WTC11 (cell line): ENCODE measurements at regions not wholly inside any gene's neighbourhood (a gene's known extent, or its start where the extent isn't known, plus 50 kb on each side); places are given as distances from the start of the nearest gene placed in this dataset.

Experiments used
- ATAC-seq: fragments of 200-7000 bp; cut with Tn5 transposase; 2 replicates; pipeline ENCODE4 v1.10.0; 2021; ENCODE audit warnings: mild to moderate bottlenecking, moderate library complexity
- CTCF ChIA-PET: fragments of 300-600 bp; sonication (Branson Sonifier 250); formaldehyde crosslinking; loops from one replicate; lab custom pipeline; 2021; ENCODE audit warnings: antibody characterized with exemption; lab: Charles Lee
- POLR2A ChIA-PET: fragments of 350-600 bp; sonication (Branson Sonifier 250); formaldehyde crosslinking; loops from one replicate; lab custom pipeline; 2021; ENCODE audit warnings: antibody characterized with exemption; lab: Charles Lee
- DNase-seq: peaks from one replicate; pipeline ENCODE4 v3.0.0; 2021; ENCODE audit warnings: low spot score
- H3K27ac Mint-ChIP-seq: 2 replicates; pipeline ENCODE4 v1.8.0; 2021; ENCODE audit warnings: mixed read lengths
- H3K27me3 Mint-ChIP-seq: 2 replicates; pipeline ENCODE4 v1.8.0; 2021; ENCODE audit warnings: low read depth, mild to moderate bottlenecking, moderate library complexity, mixed read lengths
- H3K36me3 Mint-ChIP-seq: 2 replicates; pipeline ENCODE4 v1.8.0; 2021; ENCODE audit warnings: mixed read lengths
- H3K4me1 Mint-ChIP-seq: 2 replicates; pipeline ENCODE4 v1.8.0; 2022; ENCODE audit warnings: mixed read lengths
- H3K4me3 Mint-ChIP-seq: 2 replicates; pipeline ENCODE4 v1.8.0; 2021; ENCODE audit warnings: mild to moderate bottlenecking, moderate library complexity, mixed read lengths
- H3K9me3 Mint-ChIP-seq: 2 replicates; pipeline ENCODE4 v1.8.0; 2021; ENCODE audit warnings: mixed read lengths
- ELF4 ChIP-seq: sonication (generic); formaldehyde crosslinking; IDR thresholded peaks from 2 replicates; pipeline ENCODE4 v1.8.1; 2022; ENCODE audit warnings: low read depth, mild to moderate bottlenecking, moderate library complexity, missing genetic modification reagents
- ETV6 ChIP-seq: sonication (generic); formaldehyde crosslinking; IDR thresholded peaks from 2 replicates; pipeline ENCODE4 v1.8.1; 2022; ENCODE audit warnings: mild to moderate bottlenecking, missing genetic modification reagents
- IRF2 ChIP-seq: sonication (generic); formaldehyde crosslinking; IDR thresholded peaks from 2 replicates; pipeline ENCODE4 v1.8.0; 2022; ENCODE audit warnings: low read depth, missing genetic modification reagents, borderline replicate concordance
- MYBL2 ChIP-seq: sonication (generic); formaldehyde crosslinking; IDR thresholded peaks from 2 replicates; pipeline ENCODE4 v1.8.1; 2023; ENCODE audit warnings: mild to moderate bottlenecking, moderate library complexity, missing genetic modification reagents
- NFE2L1 ChIP-seq: sonication (generic); formaldehyde crosslinking; IDR thresholded peaks from 2 replicates; pipeline ENCODE4 v1.8.1; 2023; ENCODE audit warnings: missing genetic modification reagents
- NFYB ChIP-seq: sonication (generic); formaldehyde crosslinking; conservative IDR thresholded peaks from 2 replicates; pipeline ENCODE4 v1.8.0; 2022; ENCODE audit warnings: low read depth, missing genetic modification reagents
- NR3C1 ChIP-seq: sonication (generic); formaldehyde crosslinking; conservative IDR thresholded peaks from 2 replicates; pipeline ENCODE4 v1.8.1; 2023; ENCODE audit warnings: low read depth, mild to moderate bottlenecking, missing genetic modification reagents
- RORB ChIP-seq: fragments of 250-450 bp; sonication (Bioruptor Pico); IDR thresholded peaks from 2 replicates; pipeline ENCODE4 v1.9.0; 2021; ENCODE audit warnings: mild to moderate bottlenecking
- SMAD3 ChIP-seq: sonication (generic); formaldehyde crosslinking; IDR thresholded peaks from 2 replicates; pipeline ENCODE4 v1.8.0; 2022; ENCODE audit warnings: missing genetic modification reagents, mild to moderate bottlenecking, borderline replicate concordance
- SOX15 ChIP-seq: fragments of 250-450 bp; sonication (Bioruptor Pico); IDR thresholded peaks from 2 replicates; pipeline ENCODE4 v1.9.0; 2021; ENCODE audit warnings: mild to moderate bottlenecking
- TCF7 ChIP-seq: sonication (generic); formaldehyde crosslinking; IDR thresholded peaks from 2 replicates; pipeline ENCODE4 v1.8.0; 2022; ENCODE audit warnings: mild to moderate bottlenecking, low read depth, missing genetic modification reagents, moderate library complexity
- ZBTB21 ChIP-seq: sonication (generic); formaldehyde crosslinking; IDR thresholded peaks from 2 replicates; pipeline ENCODE4 v1.8.1; 2023; ENCODE audit warnings: mild to moderate bottlenecking, missing genetic modification reagents, borderline replicate concordance
- ZNF138 ChIP-seq: sonication (generic); formaldehyde crosslinking; conservative IDR thresholded peaks from 2 replicates; pipeline ENCODE4 v1.8.1; 2022; ENCODE audit warnings: mild to moderate bottlenecking, moderate library complexity, missing genetic modification reagents
- ZNF219 ChIP-seq: sonication (generic); formaldehyde crosslinking; IDR thresholded peaks from 2 replicates; pipeline ENCODE4 v1.8.0; 2023; ENCODE audit warnings: missing genetic modification reagents, mild to moderate bottlenecking, borderline replicate concordance
- ZNF232 ChIP-seq: sonication (generic); formaldehyde crosslinking; IDR thresholded peaks from 2 replicates; pipeline ENCODE4 v1.8.0; 2022; ENCODE audit warnings: mild to moderate bottlenecking, missing genetic modification reagents
- ZNF317 ChIP-seq: sonication (generic); formaldehyde crosslinking; IDR thresholded peaks from 2 replicates; pipeline ENCODE4 v1.8.1; 2023; ENCODE audit warnings: low read depth, mild to moderate bottlenecking, moderate library complexity, missing genetic modification reagents, borderline replicate concordance
- ZNF416 ChIP-seq: fragments of 250-450 bp; sonication (Bioruptor Pico); IDR thresholded peaks from 2 replicates; pipeline ENCODE4 v1.9.0; 2021; ENCODE audit warnings: mild to moderate bottlenecking, inconsistent platforms
- ZNF423 ChIP-seq: fragments of 250-450 bp; sonication (Bioruptor Pico); IDR thresholded peaks from 2 replicates; pipeline ENCODE4 v2.1.2; 2022; ENCODE audit warnings: mild to moderate bottlenecking, moderate library complexity
- ZNF671 ChIP-seq: fragments of 250-450 bp; sonication (Bioruptor Pico); IDR thresholded peaks from 2 replicates; pipeline ENCODE4 v1.8.0; 2021; ENCODE audit warnings: mild to moderate bottlenecking
- TF ChIP-seq, protein P1 (sequence below): sonication (generic); formaldehyde crosslinking; IDR thresholded peaks from 2 replicates; pipeline ENCODE4 v1.8.0; 2023; ENCODE audit warnings: missing genetic modification reagents
- TF ChIP-seq, protein P2 (sequence below): fragments of 250-450 bp; sonication (Bioruptor Pico); IDR thresholded peaks from 2 replicates; pipeline ENCODE4 v2.1.2; 2022; ENCODE audit warnings: mild to moderate bottlenecking, moderate library complexity
- TF ChIP-seq, protein P3 (sequence below): sonication (generic); formaldehyde crosslinking; IDR thresholded peaks from 2 replicates; pipeline ENCODE4 v1.8.0; 2022; ENCODE audit warnings: missing genetic modification reagents
- TF ChIP-seq, protein P4 (sequence below): fragments of 250-450 bp; sonication (Bioruptor Pico); IDR thresholded peaks from 2 replicates; pipeline ENCODE4 v1.8.0; 2021; ENCODE audit warnings: mild to moderate bottlenecking
- TF ChIP-seq, protein P5 (sequence below): sonication (generic); formaldehyde crosslinking; IDR thresholded peaks from 2 replicates; pipeline ENCODE4 v1.8.1; 2022; ENCODE audit warnings: missing genetic modification reagents, borderline replicate concordance

DNA sequence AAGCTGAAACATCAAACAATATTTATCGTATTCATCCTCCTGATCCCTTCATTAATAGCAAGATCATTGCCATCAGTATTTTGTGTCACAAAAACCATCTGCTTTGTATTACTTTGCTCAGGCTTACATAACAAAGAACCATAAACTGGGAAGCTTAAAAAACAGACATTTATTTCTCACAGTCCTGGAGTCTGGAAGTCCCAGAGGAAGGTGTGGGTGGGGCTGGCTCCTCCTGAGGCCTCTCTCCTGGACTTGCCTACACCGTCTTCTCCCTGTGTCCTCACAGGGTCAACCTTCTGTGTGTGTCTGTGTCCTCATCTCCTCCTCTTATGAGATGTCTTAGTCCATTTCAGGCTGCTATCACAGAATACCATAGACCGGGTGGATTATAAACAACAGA, 61.3 kb upstream of the MXRA5 start:
- peaks cover 10% of the 10 kb centered on the region for H3K9me3 Mint-ChIP-seq
- no peaks in the 10 kb centered on the region for H3K27me3 Mint-ChIP-seq
- no peak for DNase-seq
- ATAC-seq: no peak
- TF ChIP-seq ZNF317 (no peak), ELF4 (CRISPR knock-in tag) (no peak), TCF7 (CRISPR knock-in tag) (no peak), NFYB (CRISPR knock-in tag) (no peak), SOX15 (CRISPR knock-in tag) (no peak), IRF2 (CRISPR knock-in tag) (no peak), ZNF219 (CRISPR knock-in tag) (no peak), ZNF416 (CRISPR knock-in tag) (no peak), ZNF671 (CRISPR knock-in tag) (no peak), SMAD3 (CRISPR knock-in tag) (no peak), ZNF232 (CRISPR knock-in tag) (no peak), NFE2L1 (CRISPR knock-in tag) (no peak), ZNF423 (CRISPR knock-in tag) (no peak), ZBTB21 (CRISPR knock-in tag) (no peak), RORB (no peak), ETV6 (CRISPR knock-in tag) (no peak)
- TF ChIP-seq, protein P1, sequence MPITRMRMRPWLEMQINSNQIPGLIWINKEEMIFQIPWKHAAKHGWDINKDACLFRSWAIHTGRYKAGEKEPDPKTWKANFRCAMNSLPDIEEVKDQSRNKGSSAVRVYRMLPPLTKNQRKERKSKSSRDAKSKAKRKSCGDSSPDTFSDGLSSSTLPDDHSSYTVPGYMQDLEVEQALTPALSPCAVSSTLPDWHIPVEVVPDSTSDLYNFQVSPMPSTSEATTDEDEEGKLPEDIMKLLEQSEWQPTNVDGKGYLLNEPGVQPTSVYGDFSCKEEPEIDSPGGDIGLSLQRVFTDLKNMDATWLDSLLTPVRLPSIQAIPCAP (CRISPR knock-in tag): no peak
- TF ChIP-seq, protein P2, sequence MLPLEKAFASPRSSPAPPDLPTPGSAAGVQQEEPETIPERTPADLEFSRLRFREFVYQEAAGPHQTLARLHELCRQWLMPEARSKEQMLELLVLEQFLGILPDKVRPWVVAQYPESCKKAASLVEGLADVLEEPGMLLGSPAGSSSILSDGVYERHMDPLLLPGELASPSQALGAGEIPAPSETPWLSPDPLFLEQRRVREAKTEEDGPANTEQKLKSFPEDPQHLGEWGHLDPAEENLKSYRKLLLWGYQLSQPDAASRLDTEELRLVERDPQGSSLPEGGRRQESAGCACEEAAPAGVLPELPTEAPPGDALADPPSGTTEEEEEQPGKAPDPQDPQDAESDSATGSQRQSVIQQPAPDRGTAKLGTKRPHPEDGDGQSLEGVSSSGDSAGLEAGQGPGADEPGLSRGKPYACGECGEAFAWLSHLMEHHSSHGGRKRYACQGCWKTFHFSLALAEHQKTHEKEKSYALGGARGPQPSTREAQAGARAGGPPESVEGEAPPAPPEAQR (CRISPR knock-in tag): no peak
- TF ChIP-seq, protein P3, sequence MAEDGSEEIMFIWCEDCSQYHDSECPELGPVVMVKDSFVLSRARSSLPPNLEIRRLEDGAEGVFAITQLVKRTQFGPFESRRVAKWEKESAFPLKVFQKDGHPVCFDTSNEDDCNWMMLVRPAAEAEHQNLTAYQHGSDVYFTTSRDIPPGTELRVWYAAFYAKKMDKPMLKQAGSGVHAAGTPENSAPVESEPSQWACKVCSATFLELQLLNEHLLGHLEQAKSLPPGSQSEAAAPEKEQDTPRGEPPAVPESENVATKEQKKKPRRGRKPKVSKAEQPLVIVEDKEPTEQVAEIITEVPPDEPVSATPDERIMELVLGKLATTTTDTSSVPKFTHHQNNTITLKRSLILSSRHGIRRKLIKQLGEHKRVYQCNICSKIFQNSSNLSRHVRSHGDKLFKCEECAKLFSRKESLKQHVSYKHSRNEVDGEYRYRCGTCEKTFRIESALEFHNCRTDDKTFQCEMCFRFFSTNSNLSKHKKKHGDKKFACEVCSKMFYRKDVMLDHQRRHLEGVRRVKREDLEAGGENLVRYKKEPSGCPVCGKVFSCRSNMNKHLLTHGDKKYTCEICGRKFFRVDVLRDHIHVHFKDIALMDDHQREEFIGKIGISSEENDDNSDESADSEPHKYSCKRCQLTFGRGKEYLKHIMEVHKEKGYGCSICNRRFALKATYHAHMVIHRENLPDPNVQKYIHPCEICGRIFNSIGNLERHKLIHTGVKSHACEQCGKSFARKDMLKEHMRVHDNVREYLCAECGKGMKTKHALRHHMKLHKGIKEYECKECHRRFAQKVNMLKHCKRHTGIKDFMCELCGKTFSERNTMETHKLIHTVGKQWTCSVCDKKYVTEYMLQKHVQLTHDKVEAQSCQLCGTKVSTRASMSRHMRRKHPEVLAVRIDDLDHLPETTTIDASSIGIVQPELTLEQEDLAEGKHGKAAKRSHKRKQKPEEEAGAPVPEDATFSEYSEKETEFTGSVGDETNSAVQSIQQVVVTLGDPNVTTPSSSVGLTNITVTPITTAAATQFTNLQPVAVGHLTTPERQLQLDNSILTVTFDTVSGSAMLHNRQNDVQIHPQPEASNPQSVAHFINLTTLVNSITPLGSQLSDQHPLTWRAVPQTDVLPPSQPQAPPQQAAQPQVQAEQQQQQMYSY (CRISPR knock-in tag): no peak
- TF ChIP-seq, protein P4, sequence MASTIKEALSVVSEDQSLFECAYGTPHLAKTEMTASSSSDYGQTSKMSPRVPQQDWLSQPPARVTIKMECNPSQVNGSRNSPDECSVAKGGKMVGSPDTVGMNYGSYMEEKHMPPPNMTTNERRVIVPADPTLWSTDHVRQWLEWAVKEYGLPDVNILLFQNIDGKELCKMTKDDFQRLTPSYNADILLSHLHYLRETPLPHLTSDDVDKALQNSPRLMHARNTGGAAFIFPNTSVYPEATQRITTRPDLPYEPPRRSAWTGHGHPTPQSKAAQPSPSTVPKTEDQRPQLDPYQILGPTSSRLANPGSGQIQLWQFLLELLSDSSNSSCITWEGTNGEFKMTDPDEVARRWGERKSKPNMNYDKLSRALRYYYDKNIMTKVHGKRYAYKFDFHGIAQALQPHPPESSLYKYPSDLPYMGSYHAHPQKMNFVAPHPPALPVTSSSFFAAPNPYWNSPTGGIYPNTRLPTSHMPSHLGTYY (CRISPR knock-in tag): no peak
- TF ChIP-seq, all 79 proteins: peak for 0
- H3K4me1 Mint-ChIP-seq: no peaks in the 10 kb centered on the region
- H3K27ac Mint-ChIP-seq: no peak overlapping the region
- POLR2A ChIA-PET: no interaction called here
- H3K4me3 Mint-ChIP-seq: no peak overlapping the region
- CTCF ChIA-PET: no interaction called here
- no peaks in the 10 kb centered on the region for H3K36me3 Mint-ChIP-seq

DNA sequence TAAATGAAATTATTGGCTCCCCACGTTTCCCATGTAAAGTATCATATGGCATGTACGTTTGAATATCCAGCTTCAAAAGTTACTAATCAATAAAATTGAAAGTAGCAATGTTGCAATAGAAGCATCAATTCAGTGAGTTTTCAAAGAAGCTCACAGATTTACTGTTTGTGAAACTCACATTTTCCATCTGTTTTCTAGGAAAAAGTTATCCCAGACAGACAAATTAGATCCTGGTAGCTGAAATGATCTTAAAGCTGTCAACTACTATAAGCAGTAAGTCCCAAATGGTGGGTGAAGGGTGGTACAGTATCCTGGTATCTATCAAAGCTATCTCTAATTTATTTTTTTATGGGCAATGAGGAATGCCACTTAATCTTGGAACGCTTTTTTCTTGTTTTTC, 60.7 kb upstream of the MXRA5 start:
- no peak for ATAC-seq
- Mint-ChIP-seq H3K4me1 (no peaks in the 10 kb centered on the region), H3K9me3 (peaks cover 12% of the 10 kb centered on the region), H3K36me3 (no peaks in the 10 kb centered on the region), H3K4me3 (no peak overlapping the region), H3K27ac (no peak overlapping the region), H3K27me3 (no peaks in the 10 kb centered on the region)
- no peak for TF ChIP-seq NR3C1 (CRISPR knock-in tag)
- no peak for TF ChIP-seq ZNF671 (CRISPR knock-in tag)
- no peak for TF ChIP-seq MYBL2
- TF ChIP-seq, protein P5, sequence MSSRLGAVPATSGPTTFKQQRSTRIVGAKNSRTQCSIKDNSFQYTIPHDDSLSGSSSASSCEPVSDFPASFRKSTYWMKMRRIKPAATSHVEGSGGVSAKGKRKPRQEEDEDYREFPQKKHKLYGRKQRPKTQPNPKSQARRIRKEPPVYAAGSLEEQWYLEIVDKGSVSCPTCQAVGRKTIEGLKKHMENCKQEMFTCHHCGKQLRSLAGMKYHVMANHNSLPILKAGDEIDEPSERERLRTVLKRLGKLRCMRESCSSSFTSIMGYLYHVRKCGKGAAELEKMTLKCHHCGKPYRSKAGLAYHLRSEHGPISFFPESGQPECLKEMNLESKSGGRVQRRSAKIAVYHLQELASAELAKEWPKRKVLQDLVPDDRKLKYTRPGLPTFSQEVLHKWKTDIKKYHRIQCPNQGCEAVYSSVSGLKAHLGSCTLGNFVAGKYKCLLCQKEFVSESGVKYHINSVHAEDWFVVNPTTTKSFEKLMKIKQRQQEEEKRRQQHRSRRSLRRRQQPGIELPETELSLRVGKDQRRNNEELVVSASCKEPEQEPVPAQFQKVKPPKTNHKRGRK (CRISPR knock-in tag): no peak
- no peak for TF ChIP-seq ZNF138 (CRISPR knock-in tag)
- POLR2A ChIA-PET: no interaction called here
- CTCF ChIA-PET: no interaction called here
- DNase-seq: no peak
